SH-SY5Y (cell line): ENCODE measurements at regions not wholly inside any gene's neighbourhood (a gene's known extent, or its start where the extent isn't known, plus 50 kb on each side); places are given as distances from the start of the nearest gene placed in this dataset.

Experiments used
- GATA2 ChIP-seq: IDR thresholded peaks from 2 replicates; pipeline ENCODE4 v1.6.1; 2011; ENCODE audit warnings: mild to moderate bottlenecking, low read depth, low read length
- GATA3 ChIP-seq: IDR thresholded peaks from 2 replicates; pipeline ENCODE4 v1.6.1; 2011; ENCODE audit warnings: low read depth, mild to moderate bottlenecking, low read length, moderate library complexity

- TF ChIP-seq GATA3 (no peak), GATA2 (no peak)
Measured at GRCh38 chr12:116385486-116386217, 108.2 kb upstream of the MED13L start.

- TF ChIP-seq GATA3 (no peak), GATA2 (no peak)
Measured at GRCh38 chr12:116389326-116389725, 111.8 kb upstream of the MED13L start.

- TF ChIP-seq GATA2, result no peak
- TF ChIP-seq GATA3, result no peak
Measured at GRCh38 chr12:116389990-116390389, 112.5 kb upstream of the MED13L start.

GRCh38 chr12:116390401-116391335, 113.2 kb upstream of the MED13L start:
- no peak for TF ChIP-seq GATA3
- no peak for TF ChIP-seq GATA2

- TF ChIP-seq GATA3 (no peak), GATA2 (no peak)
Measured at GRCh38 chr12:116391501-116391900, 114.0 kb upstream of the MED13L start.

- TF ChIP-seq GATA2, result no peak
- TF ChIP-seq GATA3, result no peak
Measured at GRCh38 chr12:116392061-116392460, 114.6 kb upstream of the MED13L start.

- TF ChIP-seq GATA2 (no peak), GATA3 (no peak)
Measured at GRCh38 chr12:116393255-116393654, 115.8 kb upstream of the MED13L start.

- TF ChIP-seq GATA3, result no peak
- TF ChIP-seq GATA2, result no peak
Measured at GRCh38 chr12:116393859-116394650, 116.6 kb upstream of the MED13L start.

GRCh38 chr12:116395396-116395795, 117.9 kb upstream of the MED13L start:
- TF ChIP-seq GATA3 (no peak), GATA2 (no peak)

- TF ChIP-seq GATA2 (no peak), GATA3 (no peak)
Measured at GRCh38 chr12:116397148-116397547, 119.7 kb upstream of the MED13L start.

GRCh38 chr12:116398193-116398592, 120.7 kb upstream of the MED13L start:
- no peak for TF ChIP-seq GATA3
- TF ChIP-seq GATA2, result no peak

- TF ChIP-seq GATA2 (no peak), GATA3 (no peak)
Measured at GRCh38 chr12:116399055-116399454, 121.6 kb upstream of the MED13L start.

- no peak for TF ChIP-seq GATA3
Measured at GRCh38 chr12:116400636-116401372, 123.3 kb upstream of the MED13L start.

- TF ChIP-seq GATA2 (no peak), GATA3 (no peak)
Measured at GRCh38 chr12:116401565-116401964, 124.1 kb upstream of the MED13L start.
